HG03460 (cell line): ENCODE measurements at regions not wholly inside any gene's neighbourhood (a gene's known extent, or its start where the extent isn't known, plus 50 kb on each side); places are given as distances from the start of the nearest gene placed in this dataset.

Source experiments
- ATAC-seq: cut with Tn5 transposase; IDR thresholded peaks from one replicate; pipeline ENCODE4 v1.9.1; 2021; ENCODE audit not compliant: unreplicated experiment

GRCh38 chr12:91974541-91975085 is 171.0 kb downstream of the BTG1 start:
- no peak for ATAC-seq

- ATAC-seq, result no peak
Observed at GRCh38 chr12:91973813-91974212, 171.8 kb downstream of the BTG1 start.

GRCh38 chr12:91972896-91973295 is 172.8 kb downstream of the BTG1 start:
- no peak for ATAC-seq

- no peak for ATAC-seq
Observed at GRCh38 chr12:91968777-91969171, 176.9 kb downstream of the BTG1 start.

GRCh38 chr12:91968076-91968776 is 177.4 kb downstream of the BTG1 start:
- no peak for ATAC-seq

- ATAC-seq, result no peak
Observed at GRCh38 chr12:91967590-91967989, 178.1 kb downstream of the BTG1 start.

GRCh38 chr12:91965781-91966180 is 179.9 kb downstream of the BTG1 start:
- ATAC-seq, result no peak

GRCh38 chr12:91964501-91964900 is 181.1 kb downstream of the BTG1 start:
- ATAC-seq, result no peak

GRCh38 chr12:91959220-91959619 is 186.4 kb downstream of the BTG1 start:
- no peak for ATAC-seq

- ATAC-seq, result no peak
Observed at GRCh38 chr12:91958816-91959215, 186.8 kb downstream of the BTG1 start.

- ATAC-seq, result no peak
Observed at GRCh38 chr12:91954747-91955146, 190.9 kb downstream of the BTG1 start.

GRCh38 chr12:91954326-91954725 is 191.3 kb downstream of the BTG1 start:
- ATAC-seq, result no peak

GRCh38 chr12:91952916-91953315 is 192.7 kb downstream of the BTG1 start:
- ATAC-seq, result no peak

GRCh38 chr12:91951571-91951970 is 194.1 kb downstream of the BTG1 start:
- no peak for ATAC-seq

- ATAC-seq, result no peak
Observed at GRCh38 chr12:91948504-91948903, 197.1 kb downstream of the BTG1 start.

GRCh38 chr12:91947459-91947858 is 198.2 kb downstream of the BTG1 start:
- peak; percentile 52 for ATAC-seq

- ATAC-seq, result no peak
Observed at GRCh38 chr12:91944637-91945036, 201.0 kb downstream of the BTG1 start.

GRCh38 chr12:91940826-91941570 is 204.6 kb downstream of the BTG1 start:
- no peak for ATAC-seq

GRCh38 chr12:91940322-91940721 is 205.3 kb downstream of the BTG1 start:
- ATAC-seq, result no peak

- no peak for ATAC-seq
Observed at GRCh38 chr12:91937706-91938105, 207.9 kb downstream of the BTG1 start.

GRCh38 chr12:91937009-91937408 is 208.6 kb downstream of the BTG1 start:
- ATAC-seq, result no peak

GRCh38 chr12:91935296-91935695 is 210.3 kb downstream of the BTG1 start:
- ATAC-seq, result no peak
